Glutamatergic neuron (in vitro differentiated cells): ENCODE measurements at regions not wholly inside any gene's neighbourhood (a gene's known extent, or its start where the extent isn't known, plus 50 kb on each side); places are given as distances from the start of the nearest gene placed in this dataset.

ENCODE experiments used
- DNase-seq: peaks from one replicate; pipeline ENCODE4 v3.0.0; 2022
- H3K27ac Mint-ChIP-seq: one replicate; pipeline ENCODE4 v1.8.0; 2020; ENCODE audit warnings: mild to moderate bottlenecking, mixed read lengths, inconsistent platforms; ENCODE audit not compliant: unreplicated experiment
- H3K27me3 Mint-ChIP-seq: one replicate; pipeline ENCODE4 v1.8.0; 2020; ENCODE audit warnings: mild to moderate bottlenecking, moderate library complexity, mixed read lengths, inconsistent platforms; ENCODE audit not compliant: unreplicated experiment
- H3K36me3 Mint-ChIP-seq: one replicate; pipeline ENCODE4 v1.8.0; 2020; ENCODE audit warnings: mild to moderate bottlenecking, mixed read lengths, inconsistent platforms; ENCODE audit not compliant: unreplicated experiment
- H3K4me1 Mint-ChIP-seq: one replicate; pipeline ENCODE4 v1.8.0; 2020; ENCODE audit warnings: mild to moderate bottlenecking, low read depth, mixed read lengths, inconsistent platforms; ENCODE audit not compliant: unreplicated experiment
- H3K4me3 Mint-ChIP-seq: one replicate; pipeline ENCODE4 v1.8.0; 2020; ENCODE audit warnings: mild to moderate bottlenecking, mixed read lengths, inconsistent platforms; ENCODE audit not compliant: unreplicated experiment
- H3K9me3 Mint-ChIP-seq: one replicate; pipeline ENCODE4 v1.8.0; 2020; ENCODE audit warnings: mild to moderate bottlenecking, moderate library complexity, mixed read lengths, inconsistent platforms; ENCODE audit not compliant: unreplicated experiment
- TF ChIP-seq, protein P1 (sequence below): fragments of 200-600 bp; sonication (generic); IDR thresholded peaks from one replicate; pipeline ENCODE4 v1.5.0; 2021; ENCODE audit not compliant: partially characterized antibody, unreplicated experiment

DNA sequence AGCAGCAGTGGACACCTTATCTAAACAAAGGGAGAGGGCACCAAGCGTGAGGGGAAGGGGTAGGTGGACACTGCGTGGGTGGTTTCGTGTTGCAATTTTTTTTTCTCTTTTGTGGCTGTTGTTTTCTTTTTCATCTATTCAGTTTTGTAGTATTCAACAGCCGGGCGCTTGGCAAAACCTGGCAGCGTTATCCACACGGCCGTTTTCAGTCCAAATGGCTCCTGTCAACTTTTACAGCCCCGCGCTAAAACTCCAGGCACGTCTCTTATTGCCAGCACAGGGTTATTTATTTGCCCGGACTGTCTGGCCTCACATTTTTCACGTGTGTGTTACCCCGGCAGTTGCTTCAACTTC lies 192.2 kb downstream of the BCOR start:
- H3K27me3 Mint-ChIP-seq = peaks cover 2% of the 10 kb centered on the region
- DNase-seq = no peak
- H3K4me1 Mint-ChIP-seq = peaks cover 12% of the 10 kb centered on the region
- H3K36me3 Mint-ChIP-seq = no peaks in the 10 kb centered on the region
- TF ChIP-seq, protein P1, sequence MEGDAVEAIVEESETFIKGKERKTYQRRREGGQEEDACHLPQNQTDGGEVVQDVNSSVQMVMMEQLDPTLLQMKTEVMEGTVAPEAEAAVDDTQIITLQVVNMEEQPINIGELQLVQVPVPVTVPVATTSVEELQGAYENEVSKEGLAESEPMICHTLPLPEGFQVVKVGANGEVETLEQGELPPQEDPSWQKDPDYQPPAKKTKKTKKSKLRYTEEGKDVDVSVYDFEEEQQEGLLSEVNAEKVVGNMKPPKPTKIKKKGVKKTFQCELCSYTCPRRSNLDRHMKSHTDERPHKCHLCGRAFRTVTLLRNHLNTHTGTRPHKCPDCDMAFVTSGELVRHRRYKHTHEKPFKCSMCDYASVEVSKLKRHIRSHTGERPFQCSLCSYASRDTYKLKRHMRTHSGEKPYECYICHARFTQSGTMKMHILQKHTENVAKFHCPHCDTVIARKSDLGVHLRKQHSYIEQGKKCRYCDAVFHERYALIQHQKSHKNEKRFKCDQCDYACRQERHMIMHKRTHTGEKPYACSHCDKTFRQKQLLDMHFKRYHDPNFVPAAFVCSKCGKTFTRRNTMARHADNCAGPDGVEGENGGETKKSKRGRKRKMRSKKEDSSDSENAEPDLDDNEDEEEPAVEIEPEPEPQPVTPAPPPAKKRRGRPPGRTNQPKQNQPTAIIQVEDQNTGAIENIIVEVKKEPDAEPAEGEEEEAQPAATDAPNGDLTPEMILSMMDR = no peak
- no peak overlapping the region for H3K27ac Mint-ChIP-seq
- H3K4me3 Mint-ChIP-seq = no peak overlapping the region
- H3K9me3 Mint-ChIP-seq = no peaks in the 10 kb centered on the region

DNA sequence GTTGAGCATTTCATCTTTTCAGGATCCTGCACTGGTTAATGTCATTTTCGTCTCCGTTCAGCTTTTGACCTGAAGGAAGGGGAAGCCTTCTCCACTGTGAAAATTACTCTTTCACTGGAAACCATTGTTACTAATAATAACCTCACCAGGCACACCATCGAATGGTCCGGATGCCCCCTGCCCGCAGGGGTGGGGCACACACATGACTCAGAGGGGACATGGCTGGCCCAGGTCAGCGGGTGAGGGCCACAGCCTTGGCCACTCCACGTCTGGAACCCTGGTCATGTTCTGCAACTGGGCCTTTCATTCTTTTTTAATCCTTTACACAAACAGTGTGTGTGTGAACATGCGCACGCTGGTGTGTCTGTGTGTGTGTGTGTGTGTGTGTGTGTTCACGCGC lies 191.8 kb downstream of the BCOR start:
- Mint-ChIP-seq H3K4me3 (no peak overlapping the region), H3K27me3 (peaks cover 2% of the 10 kb centered on the region), H3K27ac (no peak overlapping the region), H3K9me3 (no peaks in the 10 kb centered on the region), H3K36me3 (no peaks in the 10 kb centered on the region), H3K4me1 (peaks cover 11% of the 10 kb centered on the region)
- no peak for DNase-seq
- TF ChIP-seq, protein P1 = no peak

DNA sequence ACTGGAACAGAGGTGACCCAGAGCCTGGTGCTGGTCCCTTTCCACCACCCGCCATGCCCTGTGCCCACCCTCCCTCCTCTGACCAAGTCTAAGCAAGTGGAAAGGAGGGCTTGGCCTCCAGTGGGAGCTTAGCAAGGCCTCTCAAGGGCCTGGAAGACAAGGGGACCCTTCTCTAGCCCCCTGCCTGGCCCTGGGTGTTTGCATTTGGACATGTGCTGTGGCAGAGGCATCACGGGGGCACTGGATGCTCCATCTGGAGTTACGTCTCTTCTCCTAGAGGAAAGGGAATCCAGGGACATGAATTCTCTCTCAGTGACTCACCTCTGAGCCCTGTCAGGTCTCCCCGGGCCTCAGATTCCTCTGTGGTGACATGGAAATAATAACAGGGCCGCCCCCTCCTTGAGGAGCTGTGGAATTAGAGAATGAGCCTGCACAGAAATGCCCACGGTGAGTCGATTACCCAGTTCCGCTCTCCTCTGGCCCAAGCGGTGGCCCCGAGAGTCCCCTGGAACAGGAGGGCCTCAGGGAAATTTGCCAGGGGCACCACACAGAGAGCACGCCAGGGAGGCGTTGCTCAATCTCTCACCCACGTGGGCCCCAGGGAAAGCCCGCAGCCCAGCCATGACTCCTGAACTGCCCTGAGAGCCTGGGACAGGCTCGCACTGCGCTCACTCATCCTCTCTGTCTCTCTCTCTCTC lies 189.6 kb downstream of the BCOR start:
- TF ChIP-seq, protein P1 = no peak
- H3K27me3 Mint-ChIP-seq = peaks cover 2% of the 10 kb centered on the region
- no peaks in the 10 kb centered on the region for H3K36me3 Mint-ChIP-seq
- no peak overlapping the region for H3K27ac Mint-ChIP-seq
- no peak overlapping the region for H3K4me3 Mint-ChIP-seq
- H3K4me1 Mint-ChIP-seq = peaks cover 9% of the 10 kb centered on the region
- DNase-seq = no peak
- H3K9me3 Mint-ChIP-seq = peaks cover 1% of the 10 kb centered on the region

- Mint-ChIP-seq H3K27me3 (peaks cover 4% of the 10 kb centered on the region), H3K4me3 (no peak overlapping the region), H3K36me3 (no peaks in the 10 kb centered on the region), H3K27ac (no peak overlapping the region), H3K4me1 (peaks cover 5% of the 10 kb centered on the region), H3K9me3 (peaks cover 1% of the 10 kb centered on the region)
- DNase-seq = no peak
- TF ChIP-seq, protein P1 = no peak
Observed at GRCh38 chrX:39909996-39910395, 187.8 kb downstream of the BCOR start.

- Mint-ChIP-seq H3K27ac (no peak overlapping the region), H3K27me3 (peaks cover 4% of the 10 kb centered on the region), H3K36me3 (no peaks in the 10 kb centered on the region), H3K4me3 (no peak overlapping the region), H3K4me1 (peaks cover 4% of the 10 kb centered on the region), H3K9me3 (peaks cover 1% of the 10 kb centered on the region)
- TF ChIP-seq, protein P1 = no peak
- no peak for DNase-seq
Observed at GRCh38 chrX:39910651-39911050, 187.1 kb downstream of the BCOR start.
